ENCODE measurements at regions not wholly inside any gene's neighbourhood (a gene's known extent, or its start where the extent isn't known, plus 50 kb on each side); places are given as distances from the start of the nearest gene placed in this dataset.
"Not testable (repeated sequence)": the region's sequence is repeated elsewhere in the genome, so short reads cannot be mapped to it uniquely, and the experiment has no call there.

DNA sequence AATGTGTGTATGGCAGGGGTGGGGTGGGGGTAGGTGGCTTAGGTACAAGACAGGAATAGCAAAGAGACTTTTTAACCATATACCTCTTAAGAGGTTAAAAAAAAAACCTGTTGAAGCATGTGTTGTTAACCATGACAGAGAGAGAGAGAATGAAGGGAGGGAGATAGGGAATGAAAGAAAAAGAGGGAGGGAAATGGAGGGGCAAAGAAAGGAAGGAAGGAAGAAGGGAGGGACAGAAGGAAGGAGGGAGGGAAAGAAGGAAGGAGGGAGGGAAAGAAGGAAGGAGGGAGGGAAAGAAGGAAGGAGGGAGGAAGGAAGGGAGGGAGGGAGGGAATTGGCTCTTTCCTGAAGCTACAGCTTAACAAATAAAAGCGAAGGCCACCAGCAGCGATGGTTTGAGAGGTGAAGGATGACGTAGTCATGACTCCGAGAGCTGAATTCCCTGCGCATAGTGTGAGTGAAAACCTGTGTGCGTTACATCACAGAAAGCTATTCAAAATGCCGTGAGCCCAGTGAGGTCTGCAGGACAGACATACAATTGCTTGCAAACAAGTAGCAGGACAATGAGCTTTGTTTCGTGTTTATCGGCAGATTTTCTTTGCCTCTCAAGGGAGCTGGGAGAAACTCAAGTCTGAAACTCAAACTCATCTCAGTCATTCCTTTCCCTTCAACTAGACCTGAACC lies 88.6 kb upstream of the NEDD9 start:
- no peak for DNase-seq

DNA sequence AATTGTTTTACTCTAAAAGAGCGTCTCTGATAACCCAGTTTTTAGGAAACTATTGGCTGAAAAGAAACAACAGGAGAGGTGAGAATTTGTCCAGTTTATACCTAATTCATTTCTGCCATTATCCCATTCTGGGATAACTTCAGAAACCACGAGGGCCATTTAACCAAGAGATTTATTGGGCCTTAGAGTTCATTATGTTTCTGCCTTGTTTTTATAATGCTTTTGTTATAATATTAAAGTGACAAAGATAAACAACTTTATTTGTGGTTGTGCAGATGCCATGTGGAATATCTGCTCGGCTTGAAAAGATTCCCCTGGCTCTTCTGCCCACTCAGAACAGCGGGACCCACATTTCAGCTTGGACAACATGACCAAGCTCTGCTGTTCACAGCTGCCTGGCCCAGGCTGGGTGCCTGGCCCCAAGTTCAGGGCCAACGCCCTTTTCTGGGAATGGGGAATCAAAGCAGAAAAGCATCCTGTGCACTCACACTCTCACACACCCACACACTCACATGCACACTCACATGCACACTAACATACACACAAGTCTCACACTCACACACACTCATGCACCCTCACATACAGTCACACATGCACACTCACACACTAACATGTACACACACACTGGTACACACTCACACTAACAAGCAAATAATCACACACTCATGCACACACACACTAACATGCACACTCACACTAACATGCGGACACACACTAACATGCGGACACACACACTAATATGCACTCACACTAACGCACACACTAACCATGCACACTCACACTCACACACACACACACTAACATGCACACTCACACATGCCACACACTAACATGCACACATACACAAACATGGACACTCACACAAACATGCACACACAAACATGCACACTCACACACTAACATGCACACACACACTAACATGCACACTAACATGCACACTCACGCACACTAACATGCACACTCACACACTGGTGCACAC lies 86.7 kb upstream of the NEDD9 start:
- no peak for DNase-seq

DNA sequence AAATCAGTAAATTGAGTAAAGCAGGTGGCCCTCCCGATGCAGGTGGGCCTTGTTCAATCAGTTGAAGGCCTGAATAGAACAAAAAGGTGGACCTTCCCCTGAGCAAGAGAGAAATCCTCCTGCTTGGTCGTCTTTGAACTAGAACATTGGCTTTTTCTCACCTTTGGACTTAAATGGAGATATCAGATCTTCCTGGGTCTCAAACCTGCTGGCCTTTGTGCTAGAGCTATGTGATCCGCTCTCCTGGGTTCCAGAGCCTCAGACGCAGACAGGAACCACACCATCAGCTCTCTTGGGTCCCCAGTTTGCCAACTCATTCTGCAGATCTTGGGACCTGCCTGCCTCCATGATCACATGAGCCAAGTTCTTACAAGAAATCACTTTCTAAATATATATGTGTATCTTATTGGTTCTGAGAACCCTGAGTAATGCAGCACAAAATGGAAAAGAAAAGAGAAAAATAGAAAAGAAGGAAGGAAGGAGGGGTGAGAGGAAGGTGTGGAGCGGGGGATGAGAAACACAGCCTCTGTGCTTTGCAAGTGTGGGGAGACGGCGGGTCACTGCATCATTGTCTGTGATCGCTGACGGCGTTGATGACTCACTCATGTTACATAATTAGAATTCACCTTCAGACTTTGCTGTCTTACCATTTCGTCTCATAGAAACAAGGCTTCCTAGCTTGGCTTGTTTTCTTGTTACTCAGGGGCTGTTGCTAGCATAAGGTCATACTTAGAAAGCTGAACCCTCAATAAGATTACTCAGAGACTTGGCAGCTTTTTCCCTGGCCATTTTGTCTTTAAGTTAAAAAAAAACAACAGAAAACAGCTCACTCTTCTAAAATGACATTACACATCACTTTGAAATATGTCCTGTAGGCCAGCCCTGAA lies 85.7 kb upstream of the NEDD9 start:
- DNase-seq = peak; percentile 67 to 75

DNA sequence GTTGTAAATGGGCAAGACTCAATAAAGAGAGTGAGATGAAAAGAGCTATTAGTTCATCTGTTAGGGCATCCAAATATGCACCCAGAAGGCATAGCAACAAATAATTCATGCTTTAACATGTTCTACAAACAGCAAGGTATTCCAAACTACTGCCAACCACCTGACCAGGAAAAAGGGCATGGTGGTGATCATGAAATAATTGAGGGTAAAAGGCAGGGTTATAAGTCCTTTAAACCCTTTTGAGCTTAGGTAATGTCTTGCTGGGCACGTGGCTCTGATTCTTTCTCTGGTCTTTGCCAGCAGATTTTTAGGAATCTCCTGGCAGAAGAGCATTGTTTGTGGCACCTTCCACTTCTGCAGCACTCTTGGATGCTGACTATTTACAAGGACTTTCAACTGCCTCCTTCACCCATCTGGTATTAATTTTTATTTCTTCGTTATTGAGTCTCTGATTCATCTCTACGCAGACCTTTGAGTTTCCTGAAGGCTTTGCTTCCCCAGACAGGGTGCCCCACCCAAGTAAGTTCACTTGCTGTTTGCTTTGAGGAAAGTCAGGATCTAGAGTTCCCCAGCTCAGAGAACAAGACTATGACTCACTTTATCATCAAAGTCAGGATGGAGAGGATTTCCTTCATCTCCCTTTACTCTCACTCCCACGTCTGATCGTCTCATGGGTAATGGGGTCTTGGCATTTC lies 83.4 kb upstream of the NEDD9 start:
- DNase-seq = no peak

DNA sequence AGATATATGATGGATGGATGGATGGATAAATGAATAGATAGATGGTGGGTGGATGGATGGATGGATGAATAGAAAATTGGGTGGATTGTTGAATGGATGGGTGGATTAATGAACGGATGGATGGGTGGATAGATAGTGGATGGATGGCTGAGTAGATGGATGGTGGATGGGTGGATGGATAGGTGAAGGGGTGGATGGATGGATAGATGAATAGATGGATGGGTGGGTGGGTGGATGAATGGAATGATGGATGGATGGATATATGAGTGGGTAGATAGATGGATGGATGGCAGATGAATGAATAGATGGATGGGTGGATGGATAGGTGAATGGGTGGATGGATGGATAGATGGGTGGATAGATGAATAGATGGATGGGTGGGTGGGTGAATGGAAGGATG lies 80.7 kb upstream of the NEDD9 start:
- DNase-seq = no peak

DNA sequence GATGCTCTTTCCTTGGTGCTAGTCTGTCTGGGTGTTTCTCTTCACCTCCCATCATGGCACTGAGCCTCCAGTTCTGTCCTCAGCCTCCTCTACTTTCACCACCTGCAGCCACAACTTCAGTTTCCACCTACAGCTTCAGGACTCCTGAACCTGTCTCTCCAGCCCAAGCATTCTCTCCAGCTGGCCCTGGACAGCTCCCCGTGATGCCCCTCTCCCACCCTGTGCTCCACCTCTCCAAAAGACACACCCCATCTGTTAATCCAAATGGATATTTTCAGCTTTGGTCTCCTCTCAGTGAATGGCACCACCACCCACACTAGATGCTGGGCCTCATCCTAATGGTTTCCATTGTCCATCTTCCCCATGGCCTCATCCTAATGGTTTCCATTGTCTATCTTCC lies 79.5 kb upstream of the NEDD9 start:
- DNase-seq = no peak

DNA sequence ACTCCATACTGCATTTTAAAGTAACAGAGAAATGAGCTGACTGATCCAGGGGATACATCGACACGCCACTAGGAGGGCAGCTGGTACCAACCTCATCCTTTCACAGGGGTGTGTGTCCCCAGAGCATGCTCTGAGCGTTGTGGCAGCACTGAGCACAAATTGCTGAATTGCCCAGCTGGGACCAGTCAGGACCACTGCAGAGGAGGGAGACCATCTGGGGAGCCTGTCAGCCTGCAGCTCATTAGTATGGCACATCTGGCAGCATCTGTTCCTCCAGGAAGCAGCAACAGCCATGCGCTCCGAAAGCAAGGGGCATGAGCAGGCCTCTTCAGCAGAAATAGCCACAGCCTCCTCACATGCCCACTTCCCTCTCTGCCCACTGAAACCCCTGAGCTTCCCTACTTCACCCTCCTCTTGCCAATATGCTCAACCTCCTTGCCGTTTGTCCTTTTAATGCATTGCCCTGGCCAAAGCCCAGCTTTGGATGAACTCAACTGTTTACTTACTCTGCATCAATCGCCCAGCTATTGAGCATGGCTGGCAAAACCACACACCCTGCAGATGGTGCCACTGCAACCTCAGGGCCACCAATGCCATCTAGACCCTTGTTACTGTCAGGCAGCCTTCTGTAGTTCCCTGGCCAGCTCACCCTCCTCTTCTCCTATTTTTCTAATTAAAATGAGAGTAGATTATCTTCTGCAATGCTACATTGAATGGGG lies 77.6 kb upstream of the NEDD9 start:
- DNase-seq = no peak

DNA sequence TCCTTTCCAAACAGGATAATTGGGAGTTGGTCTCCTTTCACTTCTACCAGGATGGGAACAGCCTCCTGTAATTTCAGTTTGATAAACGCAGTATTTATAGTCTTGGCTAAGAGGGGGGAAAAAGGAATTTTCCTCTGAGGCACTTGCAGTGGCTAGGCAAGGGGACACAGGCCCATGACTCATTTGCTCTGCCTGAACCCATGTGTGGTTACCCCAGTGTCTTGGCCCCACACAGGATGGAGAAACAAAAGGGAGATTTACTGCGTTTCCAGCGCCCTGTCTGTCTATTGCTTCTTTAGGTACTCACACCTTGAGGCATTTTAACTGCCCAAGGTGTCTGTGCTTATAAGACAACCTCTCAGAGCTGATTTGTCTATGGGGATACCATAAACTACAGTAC lies 74.8 kb upstream of the NEDD9 start:
- DNase-seq = no peak

DNA sequence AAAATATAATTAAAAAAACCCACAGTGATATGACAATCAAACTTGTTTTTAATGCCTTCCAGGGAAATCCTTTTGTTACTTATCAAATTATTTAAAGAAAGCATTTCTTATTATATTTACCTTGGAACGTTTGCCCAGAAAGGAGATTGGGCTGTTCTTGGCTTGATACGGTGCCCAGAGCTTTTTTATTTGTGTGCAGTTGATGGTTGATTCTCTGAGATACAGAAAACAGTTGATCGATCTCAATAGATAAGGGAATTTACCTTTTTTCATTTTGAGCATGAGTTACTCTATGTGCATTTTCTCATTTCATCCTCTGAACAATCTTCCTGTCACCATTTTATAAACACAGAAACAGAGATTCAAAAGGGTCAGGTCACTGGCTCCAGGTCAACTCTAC lies 72.5 kb upstream of the NEDD9 start:
- no peak for DNase-seq

DNA sequence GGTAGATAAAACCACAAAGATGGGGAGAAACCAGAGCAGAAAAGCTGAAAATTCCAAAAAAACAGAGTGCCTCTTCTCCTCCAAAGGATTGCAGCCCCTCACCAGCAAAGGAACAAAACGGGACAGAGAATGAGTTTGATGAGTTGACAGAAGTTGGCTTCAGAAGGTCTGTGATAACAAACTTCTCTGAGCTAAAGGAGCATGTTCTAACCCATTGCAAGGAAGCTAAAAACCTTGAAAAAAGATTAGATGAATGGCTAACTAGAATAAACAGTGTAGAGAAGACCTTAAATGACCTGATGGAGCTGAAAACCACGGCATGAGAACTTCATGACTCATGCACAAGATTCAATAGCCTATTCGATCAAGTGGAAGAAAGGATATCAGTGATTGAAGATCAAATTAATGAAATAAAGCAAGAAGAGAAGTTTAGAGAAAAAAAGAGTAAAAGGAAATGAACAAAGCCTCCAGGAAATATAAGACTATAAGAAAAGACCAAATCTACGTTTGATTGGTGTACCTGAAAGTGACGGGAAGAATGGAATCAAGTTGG lies 67.5 kb upstream of the NEDD9 start:
- not testable (repeated sequence) for DNase-seq

DNA sequence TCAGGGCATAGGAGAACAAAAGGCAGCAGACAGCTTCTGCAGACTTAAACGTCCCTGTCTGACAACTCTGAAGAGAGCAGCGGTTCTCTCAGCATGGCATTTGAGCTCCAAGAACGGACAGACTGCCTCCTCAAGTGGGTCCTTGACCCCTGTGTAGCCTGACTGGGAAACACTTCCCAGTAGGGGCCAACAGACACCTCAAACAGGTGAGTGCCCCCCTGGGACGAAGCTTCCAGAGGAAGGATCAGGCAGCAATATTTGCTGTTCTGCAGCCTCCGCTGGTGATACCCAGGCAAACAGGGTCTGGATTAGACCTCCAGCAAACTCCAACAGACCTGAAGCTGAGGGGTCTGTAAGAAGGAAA lies 66.9 kb upstream of the NEDD9 start:
- not testable (repeated sequence) for DNase-seq

DNA sequence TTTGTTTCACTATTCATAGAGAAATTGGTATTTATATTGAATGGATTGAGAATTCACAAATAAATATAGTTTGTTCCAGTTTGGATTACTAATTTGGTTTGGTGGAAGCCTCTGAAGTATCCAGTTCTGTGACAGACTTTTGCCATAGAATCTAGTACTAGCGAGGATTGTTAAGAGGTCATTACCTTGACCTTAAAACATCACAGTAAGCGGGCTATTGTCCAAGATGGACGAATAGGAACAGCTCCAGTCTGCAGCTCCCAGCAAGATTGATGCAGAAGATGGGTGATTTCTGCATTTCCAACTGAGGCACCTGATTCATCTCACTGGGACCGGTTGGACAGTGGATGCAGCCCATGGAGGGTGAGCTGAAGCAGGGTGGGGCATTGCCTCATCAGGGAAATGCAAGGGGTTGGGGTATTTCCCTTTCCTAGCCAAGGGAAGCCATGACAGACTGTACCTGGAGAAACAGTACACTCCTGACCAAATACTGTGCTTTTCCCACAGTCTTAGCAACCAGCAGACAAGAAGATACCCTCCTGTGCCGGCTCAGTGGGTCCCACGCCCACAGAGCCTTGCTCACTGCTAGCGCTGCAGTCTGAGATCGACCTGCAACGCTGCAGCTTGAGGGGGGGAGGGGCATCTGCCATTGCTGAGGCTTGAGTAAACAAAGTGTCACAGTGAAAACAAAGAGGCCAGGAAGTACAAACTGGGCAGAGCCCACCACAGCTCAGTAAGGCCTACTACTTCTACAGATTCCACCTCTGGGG lies 66.4 kb upstream of the NEDD9 start:
- no peak for DNase-seq

DNA sequence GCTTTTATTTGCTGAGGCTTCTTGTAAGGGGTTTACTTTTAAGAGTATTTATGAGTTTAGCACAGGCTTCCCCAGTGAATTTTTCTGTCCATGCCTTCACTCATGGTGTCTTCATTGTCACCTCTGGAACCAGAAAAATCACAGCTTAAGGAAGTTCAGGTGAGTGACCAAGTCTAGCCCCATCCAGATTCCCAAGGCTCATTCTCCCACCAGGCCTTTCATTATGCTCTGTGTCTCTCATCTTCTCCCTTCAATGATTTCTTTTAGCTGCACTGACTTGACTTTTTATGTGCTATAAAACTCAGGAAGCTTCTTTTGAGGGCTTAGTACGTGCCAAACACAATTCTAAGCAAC lies 64.9 kb upstream of the NEDD9 start:
- no peak for DNase-seq

DNA sequence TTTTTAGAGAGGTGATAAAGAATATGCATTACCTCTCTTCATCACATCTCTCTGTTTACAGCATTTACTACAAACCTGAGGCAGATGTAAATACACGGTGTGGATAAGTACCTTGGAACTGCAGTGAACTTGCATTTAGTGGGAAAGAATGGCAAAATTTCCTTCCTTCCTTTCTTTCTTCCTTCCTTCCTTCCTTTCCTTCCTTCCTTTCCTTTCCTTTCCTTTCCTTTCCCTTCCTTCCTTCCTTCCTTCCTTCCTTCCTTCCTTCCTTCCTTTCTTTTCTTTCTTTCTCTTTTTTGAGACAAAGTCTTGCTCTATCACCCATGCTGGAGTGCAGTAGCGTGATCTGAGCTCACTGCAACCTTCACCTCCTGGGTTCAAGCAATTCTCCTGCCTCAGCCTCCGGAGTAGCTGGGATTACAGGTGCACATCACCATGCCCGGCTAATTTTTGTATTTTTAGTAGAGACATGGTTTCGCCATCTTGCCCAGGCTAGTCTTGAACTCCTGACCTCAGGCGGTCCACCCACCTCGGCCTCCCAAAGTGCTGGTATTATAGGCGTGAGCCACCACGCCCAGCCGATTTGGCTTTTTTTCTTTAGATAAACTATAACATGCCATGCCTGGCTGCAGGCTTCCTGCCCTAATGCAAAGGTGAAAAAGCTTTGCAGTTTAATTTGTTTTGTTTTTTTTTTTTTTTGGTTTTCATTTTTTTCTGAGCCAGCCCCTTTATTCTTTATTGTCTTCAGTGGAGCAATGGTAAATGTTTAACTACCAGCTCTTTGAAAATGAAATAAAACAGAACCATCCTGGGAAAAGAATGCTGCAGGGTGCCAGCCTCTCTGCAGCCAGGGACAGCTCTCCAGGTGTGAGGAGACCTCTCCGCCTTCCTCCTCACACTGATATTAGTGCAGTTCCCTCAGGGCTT lies 64.2 kb upstream of the NEDD9 start:
- DNase-seq = no peak

DNA sequence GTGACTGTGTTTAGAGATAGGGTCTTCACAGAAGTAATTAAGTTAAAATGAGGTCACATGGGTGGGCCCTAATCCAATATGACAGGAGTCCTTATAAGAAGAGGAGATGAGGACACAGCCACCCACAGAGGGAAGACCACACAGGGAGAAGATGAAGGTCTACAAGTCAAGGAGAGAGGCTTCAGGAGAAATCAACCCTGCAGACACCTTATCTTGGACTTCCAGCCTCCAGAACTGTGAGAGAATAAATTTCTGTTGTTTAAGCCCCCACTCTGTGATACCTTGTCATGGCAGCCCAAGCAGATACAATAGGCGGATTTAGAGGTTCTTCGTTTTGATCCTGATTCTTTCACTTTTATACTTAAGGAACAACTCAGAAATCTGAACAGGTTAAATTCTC lies 63.5 kb upstream of the NEDD9 start:
- no peak for DNase-seq

DNA sequence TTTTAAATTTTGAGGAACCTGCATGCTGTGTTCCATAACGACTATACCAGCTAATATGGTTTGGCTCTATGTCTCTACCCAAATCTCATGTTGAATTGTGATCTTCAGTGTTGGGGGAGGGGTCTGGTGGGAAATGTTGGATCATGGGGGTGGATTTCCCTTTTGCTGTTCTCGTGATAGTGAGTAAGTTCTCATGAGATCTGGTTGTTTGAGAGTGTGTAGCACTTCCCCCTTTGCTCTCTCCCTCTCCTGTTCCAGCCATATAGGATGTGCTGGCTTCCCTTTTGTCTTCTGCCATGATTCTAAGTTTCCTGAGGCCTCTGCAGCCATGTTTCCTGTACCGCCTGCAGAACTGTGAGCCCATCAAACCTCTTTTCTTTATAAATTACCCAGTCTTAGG lies 61.8 kb upstream of the NEDD9 start:
- DNase-seq = no peak

DNA sequence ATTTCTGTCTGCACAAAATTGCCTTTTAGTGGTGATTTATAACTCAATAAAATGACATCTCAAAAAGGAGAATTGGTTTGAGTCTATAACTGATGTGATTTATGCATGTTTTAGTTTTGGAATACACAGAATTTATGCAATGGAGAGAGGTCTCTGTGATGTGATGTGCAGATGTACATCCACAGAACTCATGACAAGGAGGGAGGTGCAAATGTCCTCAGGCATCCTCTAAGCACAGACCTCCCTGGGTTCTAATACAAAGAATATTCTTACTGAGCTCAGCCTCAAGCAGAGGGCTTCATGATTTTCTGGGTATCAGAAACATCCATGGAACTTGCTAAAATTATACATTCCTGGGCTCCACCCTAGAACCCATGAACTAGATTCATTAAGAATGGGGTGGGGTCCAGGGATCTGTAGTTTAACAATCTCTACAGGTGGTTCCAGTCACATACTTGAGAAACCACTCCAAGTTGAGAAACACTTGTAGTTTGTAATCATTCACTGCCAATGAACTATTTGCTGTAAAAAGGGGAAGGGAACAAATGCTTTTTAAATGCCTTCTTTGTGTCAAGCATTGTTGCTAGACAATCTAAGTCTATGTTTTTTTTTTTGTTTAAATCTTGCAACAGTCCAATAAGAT lies 60.2 kb upstream of the NEDD9 start:
- DNase-seq = no peak

DNA sequence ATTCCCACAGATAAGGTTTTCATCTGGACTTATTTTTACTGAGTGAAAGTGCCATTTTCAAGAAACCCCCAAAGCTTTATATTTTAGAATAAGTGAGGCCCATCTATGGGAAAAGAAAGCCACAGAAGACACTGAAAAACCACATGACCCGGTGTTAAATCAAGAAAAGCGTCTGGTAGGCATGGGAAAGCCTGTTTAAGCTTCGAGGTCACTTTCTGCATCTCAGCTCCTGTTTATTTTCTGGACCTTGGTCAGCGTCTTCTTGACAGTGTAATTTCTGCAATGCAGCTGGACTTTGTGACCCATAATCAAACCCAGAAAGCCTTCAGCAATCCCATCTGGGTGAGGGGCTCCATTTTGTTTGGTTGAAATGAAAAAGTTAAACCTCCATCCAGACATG lies 59.6 kb upstream of the NEDD9 start:
- DNase-seq = no peak

DNA sequence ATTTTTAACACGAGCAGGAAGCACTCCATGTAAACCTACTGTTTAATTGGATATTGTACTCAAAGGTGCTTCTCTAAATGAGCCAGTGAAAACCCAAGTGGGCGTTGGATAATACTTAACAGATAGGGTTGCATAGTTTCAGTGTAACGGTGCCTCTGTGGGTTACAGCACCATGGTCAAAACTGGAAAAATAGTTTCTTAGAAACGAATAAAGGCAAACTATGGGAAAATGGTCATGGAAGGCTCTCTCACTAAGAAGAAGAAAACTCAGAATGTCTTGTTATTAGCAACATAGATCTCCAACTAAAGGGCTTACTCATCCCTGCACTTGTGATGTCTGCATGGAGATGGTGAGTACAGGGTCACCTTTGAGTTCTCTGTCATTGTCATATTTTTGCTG lies 59.1 kb upstream of the NEDD9 start:
- DNase-seq = peak in 1 of 2 experiments; percentile 32
